Natural killer cell (primary cell): ENCODE measurements at regions not wholly inside any gene's neighbourhood (a gene's known extent, or its start where the extent isn't known, plus 50 kb on each side); places are given as distances from the start of the nearest gene placed in this dataset.

Source experiments
- ATAC-seq, 3 donors: fragments of 150-1000 bp in 2 of 3; fragments of 200-7000 bp in 1 of 3; cut with Tn5 transposase; 1 replicate in 1 of 3; 2 replicates in 2 of 3; pipeline ENCODE4 v1.10.0; 2021; ENCODE audit warnings: mild to moderate bottlenecking in 2 of 3, moderate library complexity in 2 of 3
- DNase-seq, 2 donors: peaks; one replicate each; pipeline versions ENCODE4 v3.0.0 to v3.0.0-alpha.2; 2013 to 2021; ENCODE audit warnings: mixed read lengths in 1 of 2
- H3K27ac ChIP-seq: one replicate; pipeline ENCODE4 v1.5.1; 2013; ENCODE audit warnings: mild to moderate bottlenecking, low read length
- H3K27me3 ChIP-seq: one replicate; pipeline ENCODE4 v1.6.1; 2013; ENCODE audit warnings: low read length; ENCODE audit not compliant: control insufficient read depth, insufficient read depth
- H3K36me3 ChIP-seq: one replicate; pipeline ENCODE4 v1.6.1; 2013; ENCODE audit warnings: low read length; ENCODE audit not compliant: control insufficient read depth, insufficient read depth
- H3K4me1 ChIP-seq: one replicate; pipeline ENCODE4 v1.6.1; 2013; ENCODE audit warnings: low read length; ENCODE audit not compliant: control insufficient read depth, insufficient read depth
- H3K4me3 ChIP-seq: one replicate; pipeline ENCODE4 v1.5.1; 2013; ENCODE audit warnings: low read length
- H3K9me3 ChIP-seq: one replicate; pipeline ENCODE4 v1.6.1; 2013; ENCODE audit warnings: low read length; ENCODE audit not compliant: control insufficient read depth, insufficient read depth
- H3K27ac Mint-ChIP-seq, 2 donors: one replicate each; pipeline ENCODE4 v1.8.0; 2022; ENCODE audit warnings: mild to moderate bottlenecking in 2 of 2, mixed read lengths in 2 of 2, moderate library complexity in 1 of 2
- H3K27me3 Mint-ChIP-seq, 2 donors: one replicate each; pipeline ENCODE4 v1.8.0; 2022; ENCODE audit warnings: low read depth in 2 of 2, mixed read lengths in 2 of 2
- H3K36me3 Mint-ChIP-seq: one replicate; pipeline ENCODE4 v1.8.0; 2022; ENCODE audit warnings: mixed read lengths
- H3K4me1 Mint-ChIP-seq, 2 donors: one replicate each; pipeline ENCODE4 v1.8.0; 2022; ENCODE audit warnings: mixed read lengths in 2 of 2
- H3K4me3 Mint-ChIP-seq: one replicate; pipeline ENCODE4 v1.8.0; 2022; ENCODE audit warnings: mild to moderate bottlenecking, moderate library complexity, mixed read lengths
- H3K9me3 Mint-ChIP-seq, 2 donors: one replicate each; pipeline ENCODE4 v1.8.0; 2022; ENCODE audit warnings: mixed read lengths in 2 of 2
- WGBS: methylation state at CpG from one replicate; pipeline ENCODE4 v1.1.7; 2013; ENCODE audit warnings: missing lambda C conversion rate; ENCODE audit not compliant: insufficient coverage; 5-methylcytosine and 5-hydroxymethylcytosine counted together
- intact Hi-C: fragments of 100-400 bp; cut with micrococcal nuclease; formaldehyde crosslinking; loops from one replicate; pipeline ENCODE4 v1.14.2; 2022
- TF ChIP-seq, protein P1 (sequence below): fragments of 200-600 bp; IDR thresholded peaks from one replicate; pipeline ENCODE4 v1.8.0; 2022; ENCODE audit warnings: antibody characterized with exemption

DNA sequence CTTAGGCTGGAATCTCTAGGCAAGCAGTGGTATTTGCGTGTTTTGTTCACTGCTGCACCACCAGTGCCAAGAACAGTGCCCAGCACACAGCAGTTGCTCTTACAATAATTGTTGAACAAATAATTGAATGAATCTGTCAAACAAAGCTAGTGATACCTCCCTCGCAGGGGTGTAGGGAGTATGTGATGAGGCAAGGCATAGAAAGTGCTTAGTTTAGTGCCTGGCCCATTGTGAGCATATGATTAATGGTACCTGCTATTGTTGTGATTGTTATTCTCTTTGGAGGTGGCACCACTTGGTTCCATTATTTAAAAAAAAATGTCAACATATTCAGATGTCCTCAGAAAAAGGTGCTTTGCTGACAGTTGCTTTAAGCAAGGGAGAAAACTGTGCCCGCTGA is 210.1 kb upstream of the TBX3 start:
- no peaks in the 10 kb centered on the region for H3K36me3 Mint-ChIP-seq
- H3K4me3 Mint-ChIP-seq, result no peak overlapping the region
- no peaks in the 10 kb centered on the region for H3K27me3 Mint-ChIP-seq
- DNase-seq, result no peak
- H3K9me3 Mint-ChIP-seq, result peaks cover 0 to 6% of the 10 kb centered on the region in 2 donors
- no peak overlapping the region for H3K27ac Mint-ChIP-seq
- Histone ChIP-seq H3K36me3 (no peaks in the 10 kb centered on the region), H3K9me3 (no peaks in the 10 kb centered on the region), H3K4me3 (no peak overlapping the region), H3K27me3 (no peaks in the 10 kb centered on the region), H3K4me1 (no peaks in the 10 kb centered on the region), H3K27ac (no peak overlapping the region)
- no peaks in the 10 kb centered on the region for H3K4me1 Mint-ChIP-seq
- no peak for ATAC-seq
- 90% methylated on average over 3 of the region's 3 CpGs for WGBS
- TF ChIP-seq, protein P1, sequence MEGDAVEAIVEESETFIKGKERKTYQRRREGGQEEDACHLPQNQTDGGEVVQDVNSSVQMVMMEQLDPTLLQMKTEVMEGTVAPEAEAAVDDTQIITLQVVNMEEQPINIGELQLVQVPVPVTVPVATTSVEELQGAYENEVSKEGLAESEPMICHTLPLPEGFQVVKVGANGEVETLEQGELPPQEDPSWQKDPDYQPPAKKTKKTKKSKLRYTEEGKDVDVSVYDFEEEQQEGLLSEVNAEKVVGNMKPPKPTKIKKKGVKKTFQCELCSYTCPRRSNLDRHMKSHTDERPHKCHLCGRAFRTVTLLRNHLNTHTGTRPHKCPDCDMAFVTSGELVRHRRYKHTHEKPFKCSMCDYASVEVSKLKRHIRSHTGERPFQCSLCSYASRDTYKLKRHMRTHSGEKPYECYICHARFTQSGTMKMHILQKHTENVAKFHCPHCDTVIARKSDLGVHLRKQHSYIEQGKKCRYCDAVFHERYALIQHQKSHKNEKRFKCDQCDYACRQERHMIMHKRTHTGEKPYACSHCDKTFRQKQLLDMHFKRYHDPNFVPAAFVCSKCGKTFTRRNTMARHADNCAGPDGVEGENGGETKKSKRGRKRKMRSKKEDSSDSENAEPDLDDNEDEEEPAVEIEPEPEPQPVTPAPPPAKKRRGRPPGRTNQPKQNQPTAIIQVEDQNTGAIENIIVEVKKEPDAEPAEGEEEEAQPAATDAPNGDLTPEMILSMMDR, result no peak
- intact Hi-C loops, result no loop called here

DNA sequence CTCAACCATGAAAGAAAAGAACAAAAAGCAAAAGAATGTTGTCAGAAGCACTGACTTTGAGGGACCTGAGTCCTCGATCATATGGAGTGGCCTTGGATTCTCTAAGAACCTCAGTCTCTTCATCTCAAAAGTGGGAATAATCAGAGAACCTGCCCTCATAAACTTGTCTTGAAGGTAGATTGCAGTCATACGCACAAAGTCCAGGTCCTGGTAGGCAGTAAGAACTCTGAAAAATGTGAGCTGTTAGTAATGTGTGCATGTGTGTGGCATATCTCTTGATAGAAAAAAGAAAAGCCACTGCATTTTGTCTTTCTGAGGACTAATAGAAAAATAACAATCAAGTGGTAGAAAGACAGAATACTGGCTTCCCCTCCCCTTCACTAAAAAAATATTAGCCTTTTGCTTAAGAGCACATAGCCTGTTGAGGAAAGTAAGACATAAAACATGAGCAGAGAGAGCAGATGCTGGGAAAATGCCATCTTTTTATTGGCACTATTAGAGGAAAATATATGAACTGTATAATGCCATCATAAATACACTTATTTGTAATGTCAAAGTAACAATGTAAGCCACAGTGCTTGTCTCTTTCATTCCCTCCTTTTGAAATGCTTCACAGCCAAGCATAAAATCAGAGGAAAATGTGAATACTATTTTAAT is 205.1 kb upstream of the TBX3 start:
- no peak overlapping the region for H3K4me3 ChIP-seq
- Mint-ChIP-seq H3K27me3 (no peaks in the 10 kb centered on the region), H3K27ac (no peak overlapping the region), H3K36me3 (no peaks in the 10 kb centered on the region), H3K4me1 (no peaks in the 10 kb centered on the region), H3K4me3 (no peak overlapping the region), H3K9me3 (peaks cover 3 to 6% of the 10 kb centered on the region in 2 donors)
- TF ChIP-seq, protein P1, result no peak
- intact Hi-C loops, result no loop called here
- H3K9me3 ChIP-seq, result no peaks in the 10 kb centered on the region
- H3K36me3 ChIP-seq, result no peaks in the 10 kb centered on the region
- H3K27ac ChIP-seq, result no peak overlapping the region
- ATAC-seq, result no peak
- H3K27me3 ChIP-seq, result no peaks in the 10 kb centered on the region
- H3K4me1 ChIP-seq, result no peaks in the 10 kb centered on the region
- WGBS, result 93% methylated on average over 2 of the region's 2 CpGs
- no peak for DNase-seq

GRCh38 chr12:114888448-114888847 is 204.5 kb upstream of the TBX3 start:
- H3K27ac ChIP-seq, result no peak overlapping the region
- no peaks in the 10 kb centered on the region for H3K4me1 ChIP-seq
- no peaks in the 10 kb centered on the region for H3K36me3 ChIP-seq
- Mint-ChIP-seq H3K27ac (no peak overlapping the region), H3K4me3 (no peak overlapping the region), H3K4me1 (no peaks in the 10 kb centered on the region), H3K36me3 (no peaks in the 10 kb centered on the region), H3K27me3 (no peaks in the 10 kb centered on the region), H3K9me3 (peaks cover 3 to 6% of the 10 kb centered on the region in 2 donors)
- H3K9me3 ChIP-seq, result no peaks in the 10 kb centered on the region
- no CpG with 5 or more reads among the region's 1 CpG for WGBS
- intact Hi-C loops, result no loop called here
- ATAC-seq (no peak), DNase-seq (no peak)
- TF ChIP-seq, protein P1, result no peak
- no peak overlapping the region for H3K4me3 ChIP-seq
- no peaks in the 10 kb centered on the region for H3K27me3 ChIP-seq

- no peaks in the 10 kb centered on the region for H3K36me3 ChIP-seq
- no peak overlapping the region for H3K27ac Mint-ChIP-seq
- no peak overlapping the region for H3K4me3 Mint-ChIP-seq
- H3K27ac ChIP-seq, result no peak overlapping the region
- 98% methylated on average over 4 of the region's 4 CpGs for WGBS
- intact Hi-C loops, result no loop called here
- no peaks in the 10 kb centered on the region for H3K36me3 Mint-ChIP-seq
- TF ChIP-seq, protein P1, result no peak
- H3K9me3 Mint-ChIP-seq, result peaks cover 3 to 5% of the 10 kb centered on the region in 2 donors
- ATAC-seq, result no peak
- H3K9me3 ChIP-seq, result no peaks in the 10 kb centered on the region
- H3K27me3 Mint-ChIP-seq, result no peaks in the 10 kb centered on the region
- H3K27me3 ChIP-seq, result no peaks in the 10 kb centered on the region
- DNase-seq, result no peak
- H3K4me3 ChIP-seq, result no peak overlapping the region
- no peaks in the 10 kb centered on the region for H3K4me1 ChIP-seq
- no peaks in the 10 kb centered on the region for H3K4me1 Mint-ChIP-seq
These were observed 201.5 kb upstream of the TBX3 start for GRCh38 chr12:114885501-114885900.
